NCI-H345 (cell line): ENCODE measurements at regions not wholly inside any gene's neighbourhood (a gene's known extent, or its start where the extent isn't known, plus 50 kb on each side); places are given as distances from the start of the nearest gene placed in this dataset.

Experiments
- DNase-seq: peaks from one replicate; lab custom pipeline; 2025; lab: John Stamatoyannopoulos, UW

DNA sequence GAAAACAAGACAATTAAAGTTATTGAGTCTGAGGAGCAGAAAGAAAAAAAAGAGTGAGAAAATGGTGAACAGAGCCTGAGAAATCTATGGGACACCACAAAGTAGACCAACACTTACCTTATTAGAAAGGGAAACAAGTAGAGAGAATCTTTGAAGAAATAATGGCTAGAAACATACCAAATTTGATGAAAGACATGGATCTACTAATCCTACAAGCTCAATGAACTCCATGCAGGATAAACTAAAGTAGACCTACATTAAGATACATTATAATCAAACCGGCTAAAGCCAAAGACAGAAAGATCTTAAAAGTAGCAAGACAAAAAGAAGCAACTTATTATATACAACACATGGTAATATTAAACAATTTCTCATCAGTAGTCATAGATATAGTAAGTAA lies 782.3 kb upstream of the GHITM start:
- no peak for DNase-seq

DNA sequence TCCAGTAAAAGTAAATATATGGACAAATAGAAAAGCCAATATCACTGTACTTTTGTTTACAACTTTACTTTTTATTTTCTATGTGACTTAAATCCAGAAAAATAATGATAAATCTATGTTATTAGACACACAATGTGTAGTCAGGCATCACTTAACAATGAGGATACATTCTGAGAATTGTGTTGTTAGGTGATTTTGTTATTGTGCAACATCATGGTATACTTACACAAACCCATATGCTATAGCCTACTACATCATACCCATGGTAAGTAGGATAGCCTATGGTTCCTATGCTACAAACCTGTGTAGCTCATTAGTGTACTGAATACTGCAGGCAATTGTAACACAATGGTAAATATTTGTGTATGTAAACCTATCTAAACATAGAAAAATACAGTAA lies 781.7 kb upstream of the GHITM start:
- DNase-seq: no peak

DNA sequence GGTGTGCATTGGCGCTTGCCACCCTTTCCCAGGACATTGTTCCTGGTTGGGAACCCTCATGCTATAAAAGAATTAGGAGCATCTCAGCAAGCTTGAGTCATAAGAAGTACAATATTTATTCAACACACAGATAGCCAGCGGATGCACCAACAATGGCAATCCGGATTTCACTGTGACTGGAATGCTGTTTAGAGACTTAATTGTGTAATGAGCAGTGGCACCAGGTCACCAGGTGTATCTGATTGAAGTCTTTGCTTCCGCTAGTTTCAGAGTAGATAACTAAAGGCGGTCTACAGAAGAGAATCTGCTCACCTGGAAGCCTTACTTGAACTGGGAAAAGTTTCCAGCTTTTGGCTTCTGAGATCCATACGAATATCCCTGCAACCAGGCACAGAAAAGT lies 772.3 kb upstream of the GHITM start:
- no peak for DNase-seq

DNA sequence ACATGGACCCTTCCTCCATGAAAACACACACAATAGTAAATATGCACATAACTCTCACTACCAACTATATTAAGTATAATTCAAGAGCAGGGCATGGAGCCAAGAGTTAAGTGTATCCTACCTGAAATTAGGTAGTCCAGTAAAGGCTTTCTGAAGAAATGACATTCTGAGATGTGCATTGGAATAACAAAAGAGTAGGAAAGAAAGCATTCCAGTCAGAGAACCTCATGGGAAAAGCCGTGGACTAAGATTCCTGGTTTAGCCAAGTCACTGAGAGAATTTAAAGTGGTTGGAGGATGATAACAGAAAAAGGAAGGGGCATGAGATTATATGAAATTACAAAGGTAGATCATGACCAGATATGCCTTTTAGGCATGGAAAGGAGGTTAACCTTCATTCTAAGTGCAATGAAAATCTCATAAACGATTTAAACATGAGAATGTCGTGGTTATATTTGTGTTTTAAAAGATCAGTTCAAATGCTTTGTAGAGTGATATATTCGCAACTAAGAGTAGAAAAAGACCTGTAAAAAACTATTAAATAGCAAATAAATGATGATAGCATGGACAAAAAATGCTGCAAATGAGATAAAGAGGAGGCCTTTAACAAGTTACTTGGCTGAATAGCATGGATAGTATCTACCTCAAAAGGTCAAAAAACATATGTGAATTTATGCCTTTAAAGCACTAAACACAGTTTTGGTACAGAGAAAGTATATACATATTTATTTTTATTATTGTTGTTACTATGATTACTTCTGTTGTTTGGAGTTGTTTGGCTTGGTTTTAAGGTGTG lies 767.4 kb upstream of the GHITM start:
- DNase-seq: no peak

DNA sequence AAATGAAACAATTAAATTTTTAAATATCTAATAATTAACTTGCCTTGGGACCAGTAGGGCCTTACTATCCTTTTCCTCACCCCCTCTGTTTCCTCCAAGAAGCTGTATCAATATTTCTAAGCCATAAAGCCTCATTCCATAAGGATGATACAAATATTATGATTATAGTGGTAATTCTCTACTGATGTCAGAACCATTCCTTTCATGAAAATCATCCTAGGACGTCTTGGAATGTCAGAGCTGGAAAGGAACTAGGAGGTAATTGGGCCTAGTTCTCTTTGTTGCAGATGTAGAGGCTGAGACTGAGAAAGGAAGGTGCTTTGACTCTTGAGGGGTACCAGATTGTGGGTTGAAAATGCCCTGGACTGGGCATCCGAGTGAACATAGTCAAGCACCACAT lies 766.7 kb upstream of the GHITM start:
- no peak for DNase-seq

DNA sequence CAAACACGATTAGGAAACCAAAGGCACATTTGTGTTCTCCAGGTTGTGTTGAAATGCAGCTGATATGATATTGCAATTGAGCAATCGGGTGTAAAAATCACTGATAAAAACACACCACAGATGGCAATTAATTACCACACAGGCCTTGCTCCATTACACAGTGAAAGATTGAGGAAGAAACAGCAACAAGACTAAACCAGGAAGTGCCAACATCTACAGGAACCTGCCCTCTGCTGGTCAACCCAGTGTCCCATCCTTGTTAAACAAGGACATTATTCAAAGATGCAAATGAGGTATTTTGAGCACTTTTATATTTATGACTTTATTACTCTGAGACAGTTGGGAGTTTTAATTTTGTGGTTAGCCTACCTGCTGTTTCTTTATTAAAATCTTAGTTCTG lies 765.6 kb upstream of the GHITM start:
- no peak for DNase-seq

DNA sequence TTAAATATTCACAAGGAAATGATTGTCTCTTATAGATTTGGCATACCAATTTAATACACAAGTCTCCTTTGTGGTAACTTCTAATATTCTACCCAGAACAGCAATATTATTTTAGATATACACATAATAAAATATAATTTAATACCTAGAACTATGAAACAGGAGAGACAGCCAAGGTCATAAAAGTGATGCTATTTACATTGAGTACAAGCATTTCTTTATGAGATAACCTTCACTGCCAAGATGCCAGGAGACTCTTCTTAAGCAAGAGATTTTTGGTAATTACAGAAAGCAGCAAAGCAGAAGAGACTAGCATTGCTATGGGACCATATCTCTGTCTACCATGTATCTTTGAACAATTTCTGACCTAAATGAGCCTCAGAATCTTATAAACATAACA lies 764.6 kb upstream of the GHITM start:
- no peak for DNase-seq

DNA sequence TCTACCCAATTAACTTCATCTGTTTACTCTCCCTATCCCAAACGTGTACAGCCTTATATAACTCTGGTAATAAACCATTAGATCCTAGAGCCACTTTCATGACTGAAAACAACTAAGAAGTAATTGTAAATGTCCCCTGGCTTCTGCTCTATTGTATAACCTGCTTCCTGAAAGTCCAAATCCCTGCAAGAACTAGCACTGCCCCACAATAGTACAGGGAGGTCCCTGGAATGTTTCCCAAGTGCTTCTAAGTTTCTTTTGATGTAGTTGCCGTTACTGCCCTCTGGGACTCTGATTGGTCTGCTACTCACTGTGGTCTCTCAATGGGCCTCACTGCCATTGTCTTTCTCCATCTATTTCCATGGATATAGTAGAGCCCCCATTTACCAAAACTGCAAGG lies 764.0 kb upstream of the GHITM start:
- no peak for DNase-seq

DNA sequence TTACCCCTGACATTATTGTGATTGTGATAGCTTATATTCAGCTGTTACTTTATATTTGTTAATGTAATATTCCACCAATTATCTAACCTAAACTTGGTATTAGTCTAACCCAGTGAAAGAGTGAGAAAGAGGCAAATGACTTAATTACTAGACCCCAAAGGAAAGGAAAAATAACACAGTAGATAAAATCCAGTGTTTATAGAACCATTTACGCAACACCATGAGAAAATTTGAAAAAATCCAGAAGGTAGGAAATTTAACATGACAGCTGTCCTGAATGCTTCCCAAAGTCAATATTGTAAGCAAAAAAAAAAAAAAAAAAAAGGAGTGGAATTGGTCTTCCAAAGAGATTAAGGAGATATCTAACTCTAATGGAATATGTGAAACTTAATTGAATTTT lies 741.5 kb upstream of the GHITM start:
- DNase-seq: no peak

DNA sequence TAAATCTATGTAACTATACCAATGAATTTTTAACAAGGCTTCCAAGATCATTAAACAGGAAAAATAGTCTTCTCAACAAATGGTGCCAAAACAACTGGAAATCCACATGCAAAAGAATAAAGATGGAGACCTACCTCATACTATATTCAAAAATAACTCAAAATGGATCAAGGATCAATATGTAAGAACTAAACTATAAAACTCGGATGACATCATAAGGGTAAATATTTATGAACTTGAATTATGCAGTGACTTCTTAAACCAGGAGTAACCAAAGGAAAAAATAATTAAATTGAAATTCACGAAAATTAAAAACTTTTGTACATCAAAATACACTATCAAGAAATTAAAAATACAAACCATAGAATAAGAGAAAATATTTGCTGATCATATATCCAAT lies 728.7 kb upstream of the GHITM start:
- DNase-seq: no peak

DNA sequence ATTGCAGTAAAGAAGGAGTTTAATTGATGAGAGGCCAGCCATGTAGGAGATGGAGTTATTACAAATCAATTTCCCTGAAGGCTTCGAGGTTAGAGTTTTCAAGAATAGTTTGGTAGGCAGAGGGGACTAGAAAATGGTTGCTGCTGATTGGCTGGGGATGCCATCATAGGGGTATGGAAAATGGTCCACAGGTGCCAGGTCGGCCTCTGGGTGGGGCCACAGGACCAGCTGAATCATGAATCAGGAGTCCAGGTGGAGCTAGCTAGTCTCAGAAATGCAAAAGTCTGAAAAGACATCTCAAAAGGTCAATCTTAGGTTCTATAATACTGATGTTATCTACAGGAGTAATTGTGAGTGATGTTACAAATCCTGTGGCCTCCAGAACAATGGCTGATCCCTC lies 714.0 kb upstream of the GHITM start:
- no peak for DNase-seq

DNA sequence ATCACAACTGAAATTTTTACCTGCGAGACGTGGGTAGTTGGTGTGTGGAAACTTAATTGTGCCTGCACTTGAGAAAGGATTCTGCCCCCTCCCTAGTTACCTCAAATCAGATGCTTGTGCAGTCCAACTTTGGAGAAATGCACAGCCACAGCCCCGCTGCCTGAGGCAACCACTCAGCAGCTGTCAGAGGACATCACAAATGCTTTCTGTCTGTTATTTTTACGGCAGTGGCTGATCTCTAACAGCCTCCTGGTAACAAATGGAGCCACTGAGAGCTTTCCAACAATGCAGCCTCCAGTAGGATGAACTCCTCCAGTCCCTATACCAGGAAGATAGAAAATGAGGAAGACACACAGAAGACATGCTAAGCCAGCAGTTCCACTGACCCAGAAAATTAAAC lies 712.2 kb upstream of the GHITM start:
- no peak for DNase-seq

DNA sequence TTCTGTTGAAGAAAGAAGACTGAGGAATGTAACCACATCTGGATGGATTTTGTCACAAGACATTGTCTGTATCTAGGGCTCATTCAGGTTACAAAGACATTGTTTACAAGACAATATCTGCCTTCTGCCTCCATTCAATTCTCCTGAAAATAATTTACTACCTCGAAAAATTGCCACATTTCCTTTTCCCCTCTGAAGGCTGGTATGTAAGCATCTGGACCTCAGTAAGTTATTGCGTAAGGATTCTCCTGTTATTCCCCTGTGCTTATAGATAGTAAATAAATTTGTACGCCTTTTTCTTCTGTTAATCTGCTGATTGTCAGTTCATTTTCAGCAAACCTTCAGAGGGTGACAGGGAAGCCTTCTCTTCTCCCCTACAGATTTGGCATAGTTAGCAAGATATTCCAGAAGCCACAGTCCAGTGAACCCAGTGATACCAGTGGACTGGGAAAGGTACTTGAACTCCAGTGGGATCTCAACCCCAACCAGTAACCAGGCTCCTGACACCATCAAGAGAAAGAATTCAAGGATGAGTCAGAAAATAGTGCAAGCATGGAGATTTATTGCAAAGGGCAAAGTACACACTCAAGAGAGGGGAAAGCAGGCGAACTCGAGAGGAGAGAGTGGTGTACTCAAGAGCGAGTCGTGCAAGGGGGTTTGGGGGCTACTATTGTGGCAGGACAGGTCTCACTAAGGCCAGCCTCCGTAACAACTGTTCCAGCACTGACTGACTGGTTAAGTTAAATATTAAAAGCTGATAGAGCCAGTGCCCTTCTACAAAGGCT lies 706.9 kb upstream of the GHITM start:
- DNase-seq: no peak

DNA sequence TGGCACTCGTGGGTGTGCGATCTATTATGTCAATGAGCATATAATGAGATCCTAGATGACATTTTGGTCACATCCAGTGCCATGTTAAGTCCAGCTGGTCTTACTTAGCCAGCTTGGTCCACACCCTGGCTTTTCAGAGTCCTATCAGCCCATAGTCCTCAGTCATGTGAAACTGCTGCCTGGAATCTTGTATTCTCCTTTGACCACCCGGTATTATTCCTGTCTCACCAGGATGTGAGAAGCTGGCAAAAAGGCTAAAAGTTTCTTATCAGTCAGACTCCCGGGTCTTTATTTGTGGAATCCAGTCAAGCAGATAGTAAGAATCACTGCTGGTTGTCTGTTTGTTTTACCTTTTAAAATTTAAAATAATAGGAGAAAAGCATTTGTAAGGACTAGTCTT lies 705.6 kb upstream of the GHITM start:
- DNase-seq: no peak

DNA sequence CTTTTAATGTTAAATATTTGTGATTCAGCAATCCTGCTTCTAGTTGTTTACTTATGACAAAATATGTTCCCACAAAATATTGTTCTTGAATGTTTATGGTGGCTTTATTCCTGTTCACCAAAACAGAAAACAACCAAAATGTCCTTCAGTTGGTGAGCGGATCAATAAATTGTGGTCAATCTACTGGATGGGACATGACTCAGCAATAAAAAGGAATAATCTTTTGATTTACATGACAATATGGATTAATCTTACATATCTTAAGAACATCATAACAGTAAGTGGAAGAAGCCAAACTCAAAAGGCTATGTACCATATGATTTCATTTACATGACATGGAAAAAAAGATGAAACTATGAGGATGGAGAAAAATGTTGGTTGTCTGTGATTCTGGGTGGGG lies 691.3 kb upstream of the GHITM start:
- DNase-seq: no peak

DNA sequence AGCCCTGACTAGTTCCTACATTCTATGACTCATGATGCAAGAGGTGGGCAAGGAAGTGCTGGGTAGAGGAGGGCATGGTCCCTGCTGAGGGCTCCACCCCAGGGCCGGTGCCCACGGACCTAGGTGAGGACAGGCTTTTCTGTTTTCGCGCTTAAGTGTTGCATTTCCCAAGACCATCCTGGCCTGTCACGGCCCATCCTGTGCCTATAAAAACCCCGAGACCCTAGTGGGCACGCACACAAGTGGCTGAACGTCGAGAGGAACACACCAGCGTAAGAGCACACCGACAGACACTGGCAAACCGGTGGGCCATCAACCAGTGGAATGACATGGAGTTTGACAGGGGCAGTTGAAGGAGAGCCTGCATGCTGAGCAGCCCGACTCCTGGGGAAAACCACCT lies 680.7 kb upstream of the GHITM start:
- DNase-seq: no peak

DNA sequence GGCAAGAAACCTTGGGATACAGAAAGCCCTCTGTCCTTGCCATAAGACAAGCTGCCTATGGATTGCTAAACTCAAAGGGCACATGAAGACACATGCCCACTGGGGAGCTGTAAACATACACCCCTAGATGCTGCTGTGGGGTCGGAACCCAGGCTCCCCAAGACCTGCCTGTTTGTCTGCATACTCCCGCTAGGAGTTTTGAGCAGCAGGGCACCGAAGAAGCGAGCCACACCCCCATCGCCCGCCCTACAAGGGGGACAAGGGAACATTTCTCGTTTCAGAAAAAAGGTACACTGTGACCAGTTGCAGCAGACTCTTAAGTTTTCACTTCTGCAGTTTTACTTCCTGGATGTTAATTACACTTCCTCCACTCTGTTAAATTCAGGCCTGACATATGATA lies 680.2 kb upstream of the GHITM start:
- no peak for DNase-seq

DNA sequence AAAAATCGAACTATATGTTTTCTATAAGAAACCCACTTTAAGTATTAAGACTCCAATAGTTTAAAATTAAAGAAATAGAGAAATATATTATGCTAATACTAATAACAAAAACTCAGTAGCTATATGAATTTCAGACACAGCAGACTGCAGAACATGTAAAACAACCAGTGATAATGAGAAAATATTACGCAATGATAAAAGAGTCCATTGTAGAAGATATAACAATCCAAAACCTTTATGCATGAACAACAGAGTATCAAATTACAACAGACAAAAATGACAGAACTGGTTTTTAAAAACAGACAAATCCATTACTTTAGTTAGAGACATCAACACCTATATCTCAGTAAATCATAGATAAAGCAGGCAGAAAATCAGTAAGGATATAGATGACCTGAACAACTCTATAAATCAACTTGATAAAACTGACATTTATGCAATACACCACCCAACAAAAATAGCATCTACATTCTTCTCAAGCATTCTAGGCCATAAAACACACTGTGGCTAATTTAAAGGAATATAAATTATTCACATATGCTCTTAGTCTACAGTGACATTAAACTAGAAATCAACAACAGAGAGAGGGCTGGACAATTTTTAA lies 669.5 kb upstream of the GHITM start:
- DNase-seq: no peak

DNA sequence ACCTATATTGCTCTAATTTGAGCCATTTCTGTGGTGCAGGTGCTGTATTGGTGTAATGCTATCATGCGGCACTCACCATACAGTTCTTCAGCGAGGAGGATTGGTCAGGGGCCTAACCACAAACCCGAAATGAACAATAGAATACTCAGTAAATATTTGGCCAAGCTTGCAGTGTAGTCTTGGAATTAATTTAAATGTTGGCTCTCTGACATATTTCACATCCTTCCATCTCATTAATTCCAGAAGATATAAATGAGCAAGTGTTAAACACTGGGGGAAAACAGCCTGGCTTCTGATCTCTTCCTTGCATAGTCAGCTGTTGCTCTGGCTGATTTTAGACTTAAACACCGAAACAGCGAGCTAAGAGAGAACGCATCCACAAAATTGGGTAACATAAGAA lies 663.1 kb upstream of the GHITM start:
- no peak for DNase-seq

DNA sequence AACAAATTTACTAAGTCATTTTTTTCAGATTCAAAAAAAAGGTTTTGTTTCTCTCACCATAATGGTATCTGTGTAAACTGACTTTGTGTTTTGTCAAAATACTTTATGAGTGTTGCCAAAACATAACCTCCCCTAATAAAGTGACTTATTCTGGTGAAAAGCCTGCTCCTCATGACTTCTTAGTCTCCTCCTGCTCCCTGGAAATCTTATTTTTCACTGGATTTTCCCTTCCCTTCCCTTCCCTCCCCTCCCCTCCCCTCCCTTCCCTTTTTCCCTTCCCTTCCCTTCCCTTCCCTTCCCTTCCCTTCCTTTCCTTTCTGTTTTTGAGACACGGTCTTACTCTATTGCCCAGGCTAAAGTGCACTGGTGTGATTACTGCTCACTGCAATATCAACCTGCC lies 650.1 kb upstream of the GHITM start:
- no peak for DNase-seq

DNA sequence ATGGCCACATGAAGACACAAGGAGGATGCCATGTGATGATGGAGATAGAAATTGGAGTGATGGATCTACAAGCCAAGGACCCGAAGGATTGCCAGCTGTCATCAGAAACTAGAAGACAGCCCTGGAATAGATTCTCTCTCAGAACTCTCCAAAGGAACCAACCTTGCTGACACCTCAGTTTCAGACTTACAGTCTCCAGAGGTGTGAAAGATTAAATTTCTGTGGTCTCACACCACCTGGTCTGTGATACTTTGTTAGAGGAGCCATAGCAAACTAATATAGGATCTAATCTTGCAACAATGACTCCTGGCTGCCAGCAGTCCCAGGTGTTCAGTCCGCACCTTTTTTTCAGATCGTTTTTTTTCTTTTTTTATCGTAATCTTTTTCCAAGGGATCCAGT lies 647.3 kb upstream of the GHITM start:
- DNase-seq: no peak

DNA sequence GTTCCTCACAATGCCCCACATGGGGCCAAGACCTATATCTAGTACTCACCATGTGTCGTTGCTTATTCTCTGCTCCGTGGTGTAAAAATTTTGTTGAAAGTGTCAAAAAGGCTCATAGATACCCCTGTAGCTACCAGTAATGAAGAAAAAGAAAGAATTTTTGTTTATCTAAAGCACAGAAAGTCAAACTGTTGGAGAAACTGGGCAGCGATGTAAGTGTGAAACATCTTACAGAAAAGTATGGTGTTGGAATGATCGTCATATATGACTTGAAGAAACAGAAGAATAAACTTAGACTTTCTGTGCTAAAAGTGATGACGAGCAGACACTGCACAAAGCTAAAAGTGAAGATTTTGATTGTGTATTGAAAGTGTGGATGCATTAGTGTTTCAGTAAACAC lies 626.6 kb upstream of the GHITM start:
- no peak for DNase-seq

DNA sequence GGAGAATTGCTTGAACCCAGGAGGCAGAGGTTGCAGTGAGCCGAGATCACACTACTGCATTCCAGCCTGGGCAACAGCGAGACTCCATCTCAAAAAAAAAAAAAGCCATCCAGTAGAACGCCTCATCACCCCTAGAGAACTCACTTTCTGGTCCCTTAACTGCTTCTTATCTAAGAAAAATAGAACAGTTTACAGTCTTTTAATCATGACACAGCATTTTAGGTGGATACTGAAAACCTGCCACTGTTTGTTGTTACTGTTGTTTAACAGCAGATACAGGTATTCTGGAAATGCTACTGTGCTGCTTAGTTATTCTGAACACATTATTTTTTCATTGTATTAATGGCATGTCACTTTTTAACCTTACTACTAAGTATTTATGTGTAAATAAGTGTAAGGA lies 624.3 kb upstream of the GHITM start:
- DNase-seq: no peak
